ENCODE measurements at regions not wholly inside any gene's neighbourhood (a gene's known extent, or its start where the extent isn't known, plus 50 kb on each side); places are given as distances from the start of the nearest gene placed in this dataset.

DNA sequence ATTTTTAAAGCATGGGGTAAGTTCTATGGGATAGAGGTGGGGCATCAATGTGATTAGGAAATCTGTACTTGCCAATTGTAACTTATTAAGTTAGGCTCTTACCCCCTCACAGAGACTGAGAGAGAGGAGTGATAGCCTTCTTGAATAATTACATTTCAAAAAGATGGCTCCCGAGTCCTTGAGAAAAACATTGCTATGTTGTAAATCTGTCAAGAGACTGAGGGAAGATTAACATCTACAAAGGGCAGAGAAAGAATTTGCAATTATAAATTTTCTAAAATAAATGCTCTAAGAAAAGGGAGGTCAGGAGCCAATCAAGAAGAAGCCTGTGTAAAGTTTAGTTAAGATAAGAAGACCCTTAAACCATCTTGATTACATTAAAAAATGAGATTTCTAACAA lies 1570.8 kb downstream of the OLFM4 start:
- no peak for ATAC-seq
- Histone ChIP-seq H3K4me1 (ENCODE audit: control insufficient read depth, insufficient read depth, low read length) (no peaks in the 10 kb centered on the region), H3K4me3 (ENCODE audit: low read length) (no peak overlapping the region), H3K9me3 (ENCODE audit: control insufficient read depth, insufficient read depth, low read length) (no peaks in the 10 kb centered on the region), H3K36me3 (ENCODE audit: control insufficient read depth, insufficient read depth, low read length) (no peaks in the 10 kb centered on the region), H3K27ac (ENCODE audit: low read length) (no peak overlapping the region), H3K27me3 (ENCODE audit: control insufficient read depth, insufficient read depth, low read length) (no peaks in the 10 kb centered on the region)
- Mint-ChIP-seq H3K4me3 (no peak overlapping the region), H3K9me3 (peaks cover 16 to 18% of the 10 kb centered on the region in 2 donors), H3K27me3 (ENCODE audit: low read depth in 2 of 2) (no peaks in the 10 kb centered on the region), H3K4me1 (no peaks in the 10 kb centered on the region), H3K36me3 (peaks cover 15% of the 10 kb centered on the region), H3K27ac (no peak overlapping the region)
- DNase-seq: no peak
- TF ChIP-seq, protein P1, sequence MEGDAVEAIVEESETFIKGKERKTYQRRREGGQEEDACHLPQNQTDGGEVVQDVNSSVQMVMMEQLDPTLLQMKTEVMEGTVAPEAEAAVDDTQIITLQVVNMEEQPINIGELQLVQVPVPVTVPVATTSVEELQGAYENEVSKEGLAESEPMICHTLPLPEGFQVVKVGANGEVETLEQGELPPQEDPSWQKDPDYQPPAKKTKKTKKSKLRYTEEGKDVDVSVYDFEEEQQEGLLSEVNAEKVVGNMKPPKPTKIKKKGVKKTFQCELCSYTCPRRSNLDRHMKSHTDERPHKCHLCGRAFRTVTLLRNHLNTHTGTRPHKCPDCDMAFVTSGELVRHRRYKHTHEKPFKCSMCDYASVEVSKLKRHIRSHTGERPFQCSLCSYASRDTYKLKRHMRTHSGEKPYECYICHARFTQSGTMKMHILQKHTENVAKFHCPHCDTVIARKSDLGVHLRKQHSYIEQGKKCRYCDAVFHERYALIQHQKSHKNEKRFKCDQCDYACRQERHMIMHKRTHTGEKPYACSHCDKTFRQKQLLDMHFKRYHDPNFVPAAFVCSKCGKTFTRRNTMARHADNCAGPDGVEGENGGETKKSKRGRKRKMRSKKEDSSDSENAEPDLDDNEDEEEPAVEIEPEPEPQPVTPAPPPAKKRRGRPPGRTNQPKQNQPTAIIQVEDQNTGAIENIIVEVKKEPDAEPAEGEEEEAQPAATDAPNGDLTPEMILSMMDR (IDR thresholded peaks at IDR 0.05): no peak
- intact Hi-C loops (cut with micrococcal nuclease): no loop called here
- no CpG with 5 or more reads among the region's 1 CpG for WGBS (ENCODE audit: insufficient coverage)

DNA sequence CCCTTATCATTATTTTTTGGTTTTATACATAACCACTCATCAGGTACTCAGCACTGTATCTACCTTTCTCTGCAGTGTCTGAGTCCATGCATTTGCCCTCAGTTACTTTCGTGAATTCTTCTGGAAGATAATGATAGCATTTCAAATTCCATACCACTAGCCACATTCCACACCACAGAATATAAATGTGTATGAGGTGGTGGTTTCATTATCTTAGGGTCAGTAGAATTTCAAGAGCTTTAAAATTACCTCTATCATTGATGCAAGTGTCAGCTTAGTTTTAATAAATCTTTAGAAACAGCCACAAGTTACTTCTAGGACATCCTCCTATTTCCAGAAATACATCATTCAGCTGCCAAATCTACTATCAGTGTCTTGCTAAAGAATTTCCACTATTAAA lies 1578.3 kb downstream of the OLFM4 start:
- H3K27me3 ChIP-seq (ENCODE audit: control insufficient read depth, insufficient read depth, low read length): no peaks in the 10 kb centered on the region
- H3K4me3 ChIP-seq (ENCODE audit: low read length): no peak overlapping the region
- WGBS (ENCODE audit: insufficient coverage): 83% methylated on average over 1 of the region's 1 CpG
- no peak overlapping the region for H3K27ac ChIP-seq (ENCODE audit: low read length)
- peaks cover 18 to 28% of the 10 kb centered on the region in 2 donors for H3K9me3 Mint-ChIP-seq
- no peaks in the 10 kb centered on the region for H3K27me3 Mint-ChIP-seq (ENCODE audit: low read depth in 2 of 2)
- H3K4me1 ChIP-seq (ENCODE audit: control insufficient read depth, insufficient read depth, low read length): no peaks in the 10 kb centered on the region
- H3K36me3 Mint-ChIP-seq: peaks cover 10% of the 10 kb centered on the region
- DNase-seq (no peak), ATAC-seq (no peak)
- no peaks in the 10 kb centered on the region for H3K9me3 ChIP-seq (ENCODE audit: control insufficient read depth, insufficient read depth, low read length)
- H3K27ac Mint-ChIP-seq: no peak overlapping the region
- no peak overlapping the region for H3K4me3 Mint-ChIP-seq
- no peaks in the 10 kb centered on the region for H3K4me1 Mint-ChIP-seq
- intact Hi-C loops (cut with micrococcal nuclease): no loop called here
- TF ChIP-seq, protein P1 (IDR thresholded peaks at IDR 0.05): no peak
- H3K36me3 ChIP-seq (ENCODE audit: control insufficient read depth, insufficient read depth, low read length): no peaks in the 10 kb centered on the region

DNA sequence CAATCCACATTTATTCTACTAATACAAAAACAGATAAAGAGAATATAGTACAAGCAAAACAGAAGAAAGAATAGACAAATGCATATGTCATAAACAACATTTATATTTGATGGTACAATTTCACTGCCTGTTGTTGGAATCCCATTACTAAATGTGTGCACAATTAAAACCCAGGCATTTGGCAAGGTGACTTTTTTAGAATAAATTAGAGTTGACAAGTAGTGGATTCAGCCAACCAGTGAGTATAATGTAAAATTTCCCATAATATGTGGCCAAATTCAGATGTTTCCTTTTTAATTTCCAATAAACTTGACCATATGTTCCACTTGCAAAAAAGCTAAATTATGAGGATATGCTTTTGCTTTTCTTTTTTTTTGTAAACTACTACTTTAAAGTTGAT lies 1578.8 kb downstream of the OLFM4 start:
- H3K36me3 ChIP-seq (ENCODE audit: control insufficient read depth, insufficient read depth, low read length): no peaks in the 10 kb centered on the region
- ATAC-seq: no peak
- TF ChIP-seq, protein P1 (IDR thresholded peaks at IDR 0.05): no peak
- H3K27me3 ChIP-seq (ENCODE audit: control insufficient read depth, insufficient read depth, low read length): no peaks in the 10 kb centered on the region
- H3K36me3 Mint-ChIP-seq: peaks cover 10% of the 10 kb centered on the region
- no peaks in the 10 kb centered on the region for H3K27me3 Mint-ChIP-seq (ENCODE audit: low read depth in 2 of 2)
- no peaks in the 10 kb centered on the region for H3K9me3 ChIP-seq (ENCODE audit: control insufficient read depth, insufficient read depth, low read length)
- H3K4me3 Mint-ChIP-seq: no peak overlapping the region
- no peak overlapping the region for H3K27ac Mint-ChIP-seq
- H3K27ac ChIP-seq (ENCODE audit: low read length): no peak overlapping the region
- peaks cover 18 to 28% of the 10 kb centered on the region in 2 donors for H3K9me3 Mint-ChIP-seq
- intact Hi-C loops (cut with micrococcal nuclease): no loop called here
- no peak overlapping the region for H3K4me3 ChIP-seq (ENCODE audit: low read length)
- no peaks in the 10 kb centered on the region for H3K4me1 Mint-ChIP-seq
- no peaks in the 10 kb centered on the region for H3K4me1 ChIP-seq (ENCODE audit: control insufficient read depth, insufficient read depth, low read length)
- DNase-seq: no peak

DNA sequence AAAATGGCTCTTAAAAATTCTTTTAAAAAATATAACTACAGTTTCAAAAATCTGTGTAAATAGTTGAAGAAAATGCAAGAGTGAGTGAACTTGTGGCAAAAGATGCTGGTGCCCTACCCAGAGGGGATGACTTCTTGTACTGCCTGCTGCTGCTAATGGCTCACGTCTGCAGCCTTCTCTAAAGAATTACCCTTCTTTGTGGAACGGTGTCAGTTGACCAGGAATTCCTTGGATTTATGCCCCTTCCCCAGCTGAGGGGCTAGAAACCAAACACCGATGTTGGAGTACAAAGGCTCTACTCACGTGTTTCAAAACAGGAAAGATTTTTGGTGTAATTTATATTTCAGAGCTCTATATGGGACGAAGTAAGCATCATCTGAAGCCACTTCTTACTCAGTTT lies 1582.8 kb downstream of the OLFM4 start:
- no peak overlapping the region for H3K4me3 ChIP-seq (ENCODE audit: low read length)
- ATAC-seq (no peak), DNase-seq (no peak)
- TF ChIP-seq, protein P1 (IDR thresholded peaks at IDR 0.05): no peak
- no peaks in the 10 kb centered on the region for H3K27me3 ChIP-seq (ENCODE audit: control insufficient read depth, insufficient read depth, low read length)
- H3K9me3 Mint-ChIP-seq: peaks cover 10 to 25% of the 10 kb centered on the region in 2 donors
- H3K27me3 Mint-ChIP-seq (ENCODE audit: low read depth in 2 of 2): no peaks in the 10 kb centered on the region
- 65% methylated on average over 5 of the region's 5 CpGs for WGBS (ENCODE audit: insufficient coverage)
- no peaks in the 10 kb centered on the region for H3K4me1 Mint-ChIP-seq
- intact Hi-C loops (cut with micrococcal nuclease): no loop called here
- no peak overlapping the region for H3K4me3 Mint-ChIP-seq
- no peaks in the 10 kb centered on the region for H3K36me3 Mint-ChIP-seq
- no peak overlapping the region for H3K27ac ChIP-seq (ENCODE audit: low read length)
- peaks cover 4% of the 10 kb centered on the region for H3K9me3 ChIP-seq (ENCODE audit: control insufficient read depth, insufficient read depth, low read length)
- no peak overlapping the region for H3K27ac Mint-ChIP-seq
- H3K4me1 ChIP-seq (ENCODE audit: control insufficient read depth, insufficient read depth, low read length): no peaks in the 10 kb centered on the region
- H3K36me3 ChIP-seq (ENCODE audit: control insufficient read depth, insufficient read depth, low read length): no peaks in the 10 kb centered on the region
